GM20000 (cell line): ENCODE measurements at regions not wholly inside any gene's neighbourhood (a gene's known extent, or its start where the extent isn't known, plus 50 kb on each side); places are given as distances from the start of the nearest gene placed in this dataset.
A peak's percentile ranks its signal among the peaks of the same experiment; 100 is the strongest.

Experiments
- DNase-seq: peaks from one replicate; pipeline ENCODE4 v3.0.0; 2012; ENCODE audit warnings: low spot score
- CTCF ChIP-seq: IDR thresholded peaks from 2 replicates; pipeline ENCODE4 v1.5.1; 2012; ENCODE audit warnings: mild to moderate bottlenecking, control low read depth; ENCODE audit errors: extremely low read depth, missing control alignments

DNA sequence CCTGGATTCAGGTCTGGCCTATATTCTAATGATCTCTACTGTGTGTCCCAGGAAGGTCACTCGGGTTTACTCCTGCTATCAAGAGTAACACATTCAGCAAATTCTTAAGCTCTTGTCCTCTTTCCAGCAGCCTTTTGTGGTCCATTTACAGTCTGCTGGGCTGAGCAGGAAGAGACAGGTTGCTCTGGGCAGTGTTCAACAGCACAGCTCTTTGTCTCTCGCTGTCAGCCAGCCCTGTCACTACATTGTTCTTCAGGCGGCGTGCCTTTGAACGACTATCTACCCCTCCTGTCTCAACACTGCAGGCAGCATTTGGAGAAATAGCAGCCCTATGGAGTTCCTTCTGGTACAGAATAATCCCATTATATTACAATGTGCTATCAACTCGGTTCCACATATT is 192.2 kb upstream of the TBX20 start:
- DNase-seq, result no peak
- TF ChIP-seq CTCF, result no peak

DNA sequence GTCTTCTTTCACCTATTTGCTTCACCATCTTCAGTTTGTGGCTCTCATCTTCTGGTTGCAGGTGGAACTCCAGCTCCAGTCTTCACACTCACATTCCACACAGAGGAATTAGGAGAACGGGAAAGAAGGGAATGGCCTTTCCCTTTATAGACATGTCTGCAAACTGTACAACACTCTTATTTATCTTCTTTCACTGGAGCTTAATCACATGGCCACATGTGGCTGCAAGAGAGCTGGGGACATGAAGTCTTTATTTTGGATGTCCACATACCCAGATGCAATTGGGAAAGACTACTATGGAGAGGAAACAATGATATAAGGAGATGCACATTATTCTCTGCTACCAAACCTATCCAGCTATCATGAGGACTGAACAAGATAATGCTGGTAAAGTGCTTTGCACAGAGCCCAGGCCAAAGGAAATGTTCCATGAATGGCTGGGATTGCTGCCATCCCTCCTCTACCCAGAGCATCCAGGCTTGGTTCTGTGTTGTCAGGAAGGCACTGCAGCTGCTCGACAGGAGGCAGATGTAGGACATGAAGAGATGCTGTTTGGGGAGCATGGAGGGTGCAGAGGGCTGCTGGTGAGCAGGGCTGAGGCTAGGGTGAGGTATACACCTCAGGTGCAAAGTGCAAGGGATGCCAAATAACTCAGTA is 183.8 kb upstream of the TBX20 start:
- no peak for TF ChIP-seq CTCF
- DNase-seq, result no peak

DNA sequence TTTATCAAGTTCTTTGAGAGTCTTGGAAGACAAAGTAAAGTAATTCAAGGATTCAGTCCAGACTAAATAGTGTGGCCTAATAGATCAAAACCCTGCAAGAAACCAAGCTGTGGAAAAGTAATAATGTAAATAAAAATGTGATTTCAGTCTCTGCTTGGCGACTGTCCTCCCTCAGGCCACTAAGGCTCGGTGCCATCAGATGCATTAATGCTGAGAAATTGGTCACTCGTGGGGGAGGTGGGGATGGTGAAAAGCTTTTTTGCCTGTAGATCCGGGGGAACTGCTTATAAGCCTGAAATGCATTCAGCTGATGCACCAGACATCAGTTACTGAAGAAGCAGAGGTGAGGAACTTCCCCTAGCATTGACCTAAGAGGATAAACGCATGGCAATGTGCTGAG is 182.6 kb upstream of the TBX20 start:
- no peak for TF ChIP-seq CTCF
- no peak for DNase-seq

- DNase-seq, result no peak
- no peak for TF ChIP-seq CTCF
Observed at GRCh38 chr7:35430547-35431153, 176.8 kb upstream of the TBX20 start.

- DNase-seq, result peak; percentile 81
- TF ChIP-seq CTCF, result peak; percentile 48
Observed at GRCh38 chr7:35424869-35425495, 171.1 kb upstream of the TBX20 start.

DNA sequence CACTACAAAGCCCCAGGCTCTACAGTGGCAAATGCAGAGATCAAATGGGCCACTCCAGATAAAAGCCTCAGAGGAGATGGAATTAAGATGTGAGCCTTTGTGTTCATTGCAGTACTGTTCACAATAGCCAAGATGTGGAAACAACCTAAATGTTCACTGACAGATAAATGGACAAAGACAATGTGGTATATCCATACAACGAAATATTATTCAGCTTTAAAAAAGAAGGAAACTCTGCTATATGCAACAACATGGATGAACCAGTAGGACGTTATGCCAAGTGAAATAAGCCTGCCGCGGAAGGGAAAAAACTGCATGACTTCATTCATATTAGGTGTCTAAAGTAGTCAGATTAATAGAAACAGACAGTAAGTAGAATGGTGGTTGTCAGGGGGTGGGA is 170.5 kb upstream of the TBX20 start:
- no peak for DNase-seq
- no peak for TF ChIP-seq CTCF

GRCh38 chr7:35422715-35423114 is 168.8 kb upstream of the TBX20 start:
- no peak for TF ChIP-seq CTCF
- no peak for DNase-seq
